GM23248 (cell line): ENCODE measurements at regions not wholly inside any gene's neighbourhood (a gene's known extent, or its start where the extent isn't known, plus 50 kb on each side); places are given as distances from the start of the nearest gene placed in this dataset.

ENCODE experiments used
- DNase-seq: peaks from one replicate; pipeline ENCODE4 v3.0.0-alpha.2; 2015
- H2AFZ ChIP-seq: fragments of 200-600 bp; sonication (generic); 2 replicates; pipeline ENCODE4 v1.6.1; 2016; ENCODE audit warnings: antibody characterized with exemption
- H3F3A ChIP-seq: fragments of 200-600 bp; sonication (generic); 2 replicates; pipeline ENCODE4 v1.6.1; 2016; ENCODE audit warnings: mild to moderate bottlenecking, antibody characterized with exemption, mixed run types; ENCODE audit not compliant: insufficient read depth
- H3K27ac ChIP-seq: fragments of 200-600 bp; sonication (generic); 2 replicates; pipeline ENCODE4 v1.5.1; 2016; ENCODE audit warnings: mild to moderate bottlenecking
- H3K27me3 ChIP-seq: fragments of 200-600 bp; sonication (generic); replicated peaks from 2 replicates; pipeline ENCODE4 v1.6.1; 2016; ENCODE audit warnings: mild to moderate bottlenecking; ENCODE audit not compliant: insufficient read depth
- H3K36me3 ChIP-seq: fragments of 200-600 bp; sonication (generic); 2 replicates; pipeline ENCODE4 v1.6.1; 2016; ENCODE audit warnings: low read depth, mild to moderate bottlenecking
- H3K4me1 ChIP-seq: fragments of 200-600 bp; sonication (generic); 2 replicates; pipeline ENCODE4 v1.6.1; 2016; ENCODE audit warnings: mild to moderate bottlenecking; ENCODE audit not compliant: insufficient read depth
- H3K4me2 ChIP-seq: fragments of 200-600 bp; sonication (generic); one replicate; pipeline ENCODE4 v1.6.1; 2016; ENCODE audit warnings: mild to moderate bottlenecking; ENCODE audit not compliant: unreplicated experiment
- H3K4me3 ChIP-seq: fragments of 200-600 bp; sonication (generic); 2 replicates; pipeline ENCODE4 v1.5.1; 2016; ENCODE audit warnings: mild to moderate bottlenecking
- H3K79me2 ChIP-seq: fragments of 200-600 bp; sonication (generic); 2 replicates; pipeline ENCODE4 v1.6.1; 2016; ENCODE audit warnings: mild to moderate bottlenecking; ENCODE audit not compliant: insufficient read depth
- H3K9ac ChIP-seq: fragments of 200-600 bp; sonication (generic); 2 replicates; pipeline ENCODE4 v1.6.1; 2016; ENCODE audit warnings: mild to moderate bottlenecking
- H3K9me2 ChIP-seq: fragments of 200-600 bp; sonication (generic); 2 replicates; pipeline ENCODE4 v1.6.1; 2016; ENCODE audit warnings: mixed run types, mild to moderate bottlenecking, moderate library complexity; ENCODE audit not compliant: insufficient read depth
- H3K9me3 ChIP-seq: fragments of 200-600 bp; sonication (generic); one replicate; pipeline ENCODE4 v1.6.1; 2017; ENCODE audit warnings: low read depth
- H4K20me1 ChIP-seq: fragments of 200-600 bp; sonication (generic); 2 replicates; pipeline ENCODE4 v1.6.0; 2016; ENCODE audit not compliant: insufficient read depth
- EZH2 ChIP-seq: fragments of 200-600 bp; sonication (generic); IDR thresholded peaks from 2 replicates; pipeline ENCODE4 v1.6.1; 2018; ENCODE audit warnings: antibody characterized with exemption, mild to moderate bottlenecking; ENCODE audit not compliant: insufficient read depth, poor library complexity, severe bottlenecking
- EZH2phosphoT487 ChIP-seq: fragments of 200-600 bp; sonication (generic); IDR thresholded peaks from 2 replicates; pipeline ENCODE4 v1.6.1; 2018; ENCODE audit warnings: antibody characterized with exemption, moderate library complexity, mild to moderate bottlenecking, low read depth; ENCODE audit not compliant: insufficient read depth
- WGBS, 2 experiments: methylation state at CpG; one replicate each; pipeline ENCODE4 v1.1.6; 2015 to 2017; ENCODE audit warnings: low lambda C conversion rate in 2 of 2, low coverage in 1 of 2; ENCODE audit errors: missing lambda C conversion rate in 2 of 2; 5-methylcytosine and 5-hydroxymethylcytosine counted together
- in situ Hi-C: fragments of 300-500 bp; cut with MboI; formaldehyde crosslinking; loops from 2 replicates; pipeline ENCODE4 v1.15.0; 2020

DNA sequence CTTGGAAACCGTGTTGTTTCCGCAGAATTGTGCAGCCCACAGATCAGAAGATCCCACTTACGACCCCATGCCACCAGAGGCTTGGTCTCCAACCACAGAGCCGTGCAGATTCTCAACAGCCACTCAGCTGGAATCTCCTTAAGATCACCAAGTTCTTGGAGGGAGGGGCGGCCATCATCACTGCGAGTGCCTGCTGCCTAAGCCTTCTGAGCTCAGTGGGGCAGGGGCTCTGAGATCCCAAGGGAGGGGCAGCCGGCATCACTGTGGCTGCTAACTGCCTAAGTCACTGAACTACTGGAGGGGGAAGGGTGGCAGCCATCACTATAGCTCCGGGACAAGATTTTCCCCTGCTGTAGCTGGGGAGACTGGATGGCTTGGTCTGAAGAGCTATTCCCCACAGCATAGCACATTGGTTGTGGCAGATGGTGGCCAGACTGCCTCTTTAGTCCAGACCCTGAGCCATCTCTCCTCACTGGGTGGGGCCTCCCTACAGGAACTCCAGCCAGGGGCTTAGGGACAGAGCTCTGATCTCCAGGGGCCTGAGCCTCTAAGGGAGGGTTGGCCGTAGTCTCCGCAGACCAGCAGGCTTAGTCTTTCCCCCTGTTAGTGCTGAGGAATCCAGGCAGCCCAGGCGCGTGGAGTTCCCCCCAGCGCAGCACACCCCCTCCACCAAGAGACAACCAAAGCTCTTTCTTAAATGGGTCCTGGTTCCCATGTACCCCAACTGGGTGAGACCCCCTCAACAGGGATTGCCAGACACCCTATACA lies 1483.9 kb downstream of the ADGRL3 start:
- no peaks in the 10 kb centered on the region for H3K27me3 ChIP-seq
- no peaks in the 10 kb centered on the region for H3K4me1 ChIP-seq
- no peak overlapping the region for H2AFZ ChIP-seq
- no peak overlapping the region for H3K4me3 ChIP-seq
- no peaks in the 10 kb centered on the region for H3K36me3 ChIP-seq
- no peak overlapping the region for H3K9ac ChIP-seq
- no peaks in the 10 kb centered on the region for H3K9me2 ChIP-seq
- no peak overlapping the region for H3K27ac ChIP-seq
- H4K20me1 ChIP-seq: no peaks in the 10 kb centered on the region
- no peaks in the 10 kb centered on the region for H3K79me2 ChIP-seq
- peaks cover 7% of the 10 kb centered on the region for H3K9me3 ChIP-seq
- no peak overlapping the region for H3K4me2 ChIP-seq
- TF ChIP-seq EZH2phosphoT487: no peak
- no peak for TF ChIP-seq EZH2
- H3F3A ChIP-seq: no peaks in the 10 kb centered on the region
- in situ Hi-C loops: no loop called here
- 33 to 42% methylated on average over 13 of the region's 13 CpGs for WGBS, 2 experiments
- DNase-seq: no peak

DNA sequence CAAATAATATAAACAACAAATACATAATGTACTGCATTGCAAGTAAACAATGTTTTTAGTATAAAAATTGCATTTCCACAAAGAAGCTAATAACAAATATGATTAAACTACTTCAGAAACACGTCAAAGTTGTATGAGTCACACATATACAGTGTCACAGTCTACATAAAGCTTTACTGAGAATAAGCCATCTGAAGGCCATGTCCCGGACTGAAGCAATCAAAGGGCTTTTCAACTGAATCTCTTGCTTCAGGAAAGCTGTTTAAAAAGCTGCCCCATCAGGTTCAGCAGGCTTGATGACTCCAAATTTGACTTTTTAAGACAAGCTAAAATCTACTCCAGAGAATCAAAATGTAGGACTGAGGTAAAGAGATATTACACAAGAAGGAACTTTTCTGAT lies 1476.8 kb downstream of the ADGRL3 start:
- no peaks in the 10 kb centered on the region for H3K4me1 ChIP-seq
- H3K27me3 ChIP-seq: no peaks in the 10 kb centered on the region
- H2AFZ ChIP-seq: no peak overlapping the region
- no peaks in the 10 kb centered on the region for H4K20me1 ChIP-seq
- no peaks in the 10 kb centered on the region for H3F3A ChIP-seq
- no peaks in the 10 kb centered on the region for H3K9me2 ChIP-seq
- H3K4me2 ChIP-seq: no peak overlapping the region
- no peak overlapping the region for H3K27ac ChIP-seq
- H3K36me3 ChIP-seq: no peaks in the 10 kb centered on the region
- no peak overlapping the region for H3K4me3 ChIP-seq
- TF ChIP-seq EZH2: no peak
- TF ChIP-seq EZH2phosphoT487: no peak
- DNase-seq: no peak
- H3K79me2 ChIP-seq: no peaks in the 10 kb centered on the region
- 13 to 15% methylated on average over 2 of the region's 2 CpGs for WGBS, 2 experiments
- peaks cover 3% of the 10 kb centered on the region for H3K9me3 ChIP-seq
- in situ Hi-C loops: no loop called here
- no peak overlapping the region for H3K9ac ChIP-seq

DNA sequence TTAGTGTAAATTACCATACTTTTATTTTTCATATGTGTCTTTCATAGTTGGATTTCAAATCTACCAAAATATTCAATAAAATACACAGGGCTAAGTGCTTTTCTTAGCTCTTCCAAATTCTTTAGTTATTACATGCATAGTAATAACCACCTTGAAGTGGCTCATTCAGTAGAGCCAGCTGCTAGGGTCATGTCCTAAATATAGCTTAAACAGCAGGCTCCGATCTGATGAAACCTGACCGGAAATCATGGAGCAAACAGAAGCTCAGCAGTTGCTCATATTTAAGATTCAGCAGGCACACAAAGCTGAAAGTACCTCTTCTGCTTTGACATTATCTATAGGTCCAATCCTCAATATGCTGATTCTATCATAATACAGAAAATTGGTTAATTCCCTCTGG lies 1470.4 kb downstream of the ADGRL3 start:
- H3K4me2 ChIP-seq: no peak overlapping the region
- H3K4me1 ChIP-seq: no peaks in the 10 kb centered on the region
- peaks cover 5% of the 10 kb centered on the region for H3K9me3 ChIP-seq
- no peak overlapping the region for H3K27ac ChIP-seq
- in situ Hi-C loops: no loop called here
- no peaks in the 10 kb centered on the region for H3K36me3 ChIP-seq
- no peaks in the 10 kb centered on the region for H3F3A ChIP-seq
- no peak for DNase-seq
- H2AFZ ChIP-seq: no peak overlapping the region
- H4K20me1 ChIP-seq: no peaks in the 10 kb centered on the region
- no peak overlapping the region for H3K4me3 ChIP-seq
- H3K79me2 ChIP-seq: no peaks in the 10 kb centered on the region
- H3K27me3 ChIP-seq: no peaks in the 10 kb centered on the region
- no peaks in the 10 kb centered on the region for H3K9me2 ChIP-seq
- no peak overlapping the region for H3K9ac ChIP-seq
- WGBS, 2 experiments: 15 to 38% methylated on average over 2 of the region's 2 CpGs
- TF ChIP-seq EZH2 (no peak), EZH2phosphoT487 (no peak)

DNA sequence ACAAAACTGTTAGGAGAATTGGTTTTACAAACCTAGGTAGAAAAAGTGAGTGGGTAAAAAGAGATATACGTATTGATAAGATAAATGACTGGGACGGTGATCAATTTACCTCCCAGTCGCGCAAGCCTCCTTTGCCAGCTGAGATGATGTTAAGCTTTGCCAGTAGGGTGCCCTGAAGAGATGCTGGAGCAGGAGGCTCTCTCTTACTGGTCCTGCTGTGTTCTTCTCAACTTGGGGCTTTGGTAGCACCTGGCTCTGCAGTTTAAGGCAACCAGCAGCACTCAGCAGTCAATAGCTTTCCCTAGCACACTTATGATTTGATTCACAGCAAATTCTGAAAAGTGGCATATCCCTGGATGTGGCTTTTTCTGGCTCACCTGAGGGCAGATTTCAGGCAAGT lies 1461.7 kb downstream of the ADGRL3 start:
- Histone ChIP-seq H3F3A (no peaks in the 10 kb centered on the region), H3K4me3 (no peak overlapping the region), H3K9me3 (no peaks in the 10 kb centered on the region), H3K9me2 (no peaks in the 10 kb centered on the region), H3K27me3 (no peaks in the 10 kb centered on the region), H3K79me2 (no peaks in the 10 kb centered on the region), H3K36me3 (no peaks in the 10 kb centered on the region), H4K20me1 (no peaks in the 10 kb centered on the region), H3K4me2 (no peak overlapping the region), H3K9ac (no peak overlapping the region), H3K27ac (no peak overlapping the region), H3K4me1 (no peaks in the 10 kb centered on the region), H2AFZ (no peak overlapping the region)
- 43 to 56% methylated on average over 4 of the region's 4 CpGs for WGBS, 2 experiments
- in situ Hi-C loops: no loop called here
- no peak for TF ChIP-seq EZH2
- TF ChIP-seq EZH2phosphoT487: no peak
- no peak for DNase-seq
